HEK293 (cell line): ENCODE measurements at regions not wholly inside any gene's neighbourhood (a gene's known extent, or its start where the extent isn't known, plus 50 kb on each side); places are given as distances from the start of the nearest gene placed in this dataset.

ENCODE experiments used
- CTCF ChIP-seq: fragments of 450-650 bp; formaldehyde crosslinking; IDR thresholded peaks from 2 replicates; pipeline ENCODE4 v1.5.1; 2016; ENCODE audit warnings: missing biosample characterization, missing genetic modification characterization
- MZF1 ChIP-seq: fragments of 450-650 bp; formaldehyde crosslinking; IDR thresholded peaks from 2 replicates; pipeline ENCODE4 v1.5.1; 2017; ENCODE audit warnings: missing biosample characterization, missing genetic modification characterization, borderline replicate concordance
- SETDB1 ChIP-seq: IDR thresholded peaks from one replicate; pipeline ENCODE4 v1.6.1; 2017; ENCODE audit warnings: mild to moderate bottlenecking, low read length, moderate library complexity, mixed read lengths; ENCODE audit not compliant: insufficient read length
- YY1 ChIP-seq: fragments of 450-650 bp; formaldehyde crosslinking; IDR thresholded peaks from 2 replicates; pipeline ENCODE4 v1.5.1; 2018; ENCODE audit warnings: missing biosample characterization, missing genetic modification characterization
- ZBTB1 ChIP-seq: fragments of 450-650 bp; formaldehyde crosslinking; IDR thresholded peaks from 2 replicates; pipeline ENCODE4 v1.5.1; 2016; ENCODE audit warnings: missing biosample characterization, missing genetic modification characterization
- ZEB2 ChIP-seq: fragments of 450-650 bp; formaldehyde crosslinking; IDR thresholded peaks from 2 replicates; pipeline ENCODE4 v1.5.1; 2016; ENCODE audit warnings: missing biosample characterization, missing genetic modification characterization
- ZNF571 ChIP-seq: fragments of 450-650 bp; formaldehyde crosslinking; IDR thresholded peaks from 2 replicates; pipeline ENCODE4 v1.5.0; 2017; ENCODE audit warnings: missing biosample characterization, missing genetic modification characterization

- TF ChIP-seq CTCF (tag by site-specific recombination) (no peak), MZF1 (tag by site-specific recombination) (no peak), ZEB2 (tag by site-specific recombination) (no peak), SETDB1 (no peak), YY1 (tag by site-specific recombination) (no peak), ZBTB1 (tag by site-specific recombination) (no peak), ZNF571 (tag by site-specific recombination) (no peak)
Observed at GRCh38 chr5:14017904-14018303, 73.4 kb upstream of the DNAH5 start.
